ENCODE measurements at regions not wholly inside any gene's neighbourhood (a gene's known extent, or its start where the extent isn't known, plus 50 kb on each side); places are given as distances from the start of the nearest gene placed in this dataset.
A peak's percentile ranks its signal among the peaks of the same experiment; 100 is the strongest.

DNA sequence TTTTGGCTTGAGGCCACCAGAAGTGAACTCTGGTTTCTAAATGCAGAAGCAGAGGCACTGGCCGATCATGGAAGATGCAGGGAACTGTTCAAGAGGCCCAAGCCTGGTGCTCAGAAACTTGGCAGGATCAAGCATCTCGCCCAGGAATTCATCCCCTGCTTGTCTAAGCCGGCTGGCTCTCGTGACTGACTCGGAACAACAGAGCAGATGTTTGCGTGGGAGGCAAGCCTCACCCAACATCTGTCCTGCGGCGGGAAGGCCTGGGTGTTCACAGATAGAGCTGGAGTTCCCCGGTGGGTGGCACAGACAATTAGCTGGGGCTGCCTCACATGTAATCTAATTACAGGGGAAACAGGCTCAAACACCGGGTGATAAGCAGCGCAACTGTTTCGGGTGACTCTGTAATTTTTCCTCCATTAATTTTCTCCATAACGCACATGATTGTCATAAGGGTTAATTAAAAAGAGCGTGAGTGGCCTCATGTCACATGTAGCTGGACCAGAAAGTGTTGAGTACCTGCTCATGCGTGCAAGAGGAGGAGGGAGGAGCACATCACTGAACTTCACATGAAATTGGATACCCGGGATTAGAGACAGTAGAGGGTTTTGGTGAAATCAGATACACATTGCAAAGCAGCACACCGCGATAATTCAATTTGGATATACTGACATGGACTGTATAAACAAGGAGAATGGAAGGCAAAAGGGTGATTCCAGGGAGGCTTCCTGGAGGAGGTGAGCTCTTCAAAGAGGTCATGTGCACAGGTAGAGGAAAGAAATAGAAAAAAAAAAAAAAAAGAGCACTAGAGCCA, 180.0 kb downstream of the ETS2 start (continued):
- TF ChIP-seq ZNF776 (tag by site-specific recombination; IDR thresholded peaks at IDR 0.05; ENCODE audit: borderline replicate concordance) (no peak), HOXA7 (CRISPR knock-in tag; IDR thresholded peaks at IDR 0.05; ENCODE audit: borderline replicate concordance) (no peak), IKZF3 (tag by site-specific recombination; IDR thresholded peaks at IDR 0.05) (peak; percentile 85), GLIS2 (tag by site-specific recombination; IDR thresholded peaks at IDR 0.05) (peak; percentile 19; the same call in 1 of the 2 replicates), ZNF169 (tag by site-specific recombination; IDR thresholded peaks at IDR 0.05) (no peak), KLF9 (tag by site-specific recombination; IDR thresholded peaks at IDR 0.05; ENCODE audit: low read depth) (no peak; the same call in 1 of the 2 replicates), ZNF664 (tag by site-specific recombination; IDR thresholded peaks at IDR 0.05) (peak; percentile 63), ZFP3 (tag by site-specific recombination; IDR thresholded peaks at IDR 0.05; ENCODE audit: low read depth) (no peak), YY1 (tag by site-specific recombination; IDR thresholded peaks at IDR 0.05) (no peak; the same call in none of the 2 replicates), ZNF624 (tag by site-specific recombination; IDR thresholded peaks at IDR 0.05) (no peak), ZFHX2 (tag by site-specific recombination; conservative IDR thresholded peaks at IDR 0.05) (peak; percentile 97), ZSCAN16 (tag by site-specific recombination; IDR thresholded peaks at IDR 0.05) (no peak; the same call in 1 of the 2 replicates), ZNF24 (tag by site-specific recombination; IDR thresholded peaks at IDR 0.05) (peak; percentile 97; the same call in 1 of the 2 replicates), SCRT2 (tag by site-specific recombination; IDR thresholded peaks at IDR 0.05) (peak; percentile 33; the same call in 1 of the 2 replicates), ZNF274 (IDR thresholded peaks at IDR 0.05; ENCODE audit: low read length) (no peak), ZNF274 (tag by site-specific recombination; IDR thresholded peaks at IDR 0.05; ENCODE audit: borderline replicate concordance) (no peak), ZNF747 (tag by site-specific recombination; IDR thresholded peaks at IDR 0.05) (no peak), ZNF585B (tag by site-specific recombination; IDR thresholded peaks at IDR 0.05) (no peak), SP2 (tag by site-specific recombination; IDR thresholded peaks at IDR 0.05) (no peak; the same call in 1 of the 2 replicates), ZNF701 (tag by site-specific recombination; IDR thresholded peaks at IDR 0.05) (no peak), ZSCAN30 (tag by site-specific recombination; IDR thresholded peaks at IDR 0.05) (peak; percentile 42; the same call in 1 of the 2 replicates), ZNF140 (tag by site-specific recombination; IDR thresholded peaks at IDR 0.05) (no peak), YY2 (tag by site-specific recombination; IDR thresholded peaks at IDR 0.05) (no peak), ZNF302 (tag by site-specific recombination; IDR thresholded peaks at IDR 0.05; ENCODE audit: low read depth) (peak; percentile 39; the same call in 1 of the 2 replicates), MZF1 (tag by site-specific recombination; IDR thresholded peaks at IDR 0.05; ENCODE audit: borderline replicate concordance) (peak; percentile 13; the same call in 1 of the 2 replicates)
- TF ChIP-seq, protein P1, sequence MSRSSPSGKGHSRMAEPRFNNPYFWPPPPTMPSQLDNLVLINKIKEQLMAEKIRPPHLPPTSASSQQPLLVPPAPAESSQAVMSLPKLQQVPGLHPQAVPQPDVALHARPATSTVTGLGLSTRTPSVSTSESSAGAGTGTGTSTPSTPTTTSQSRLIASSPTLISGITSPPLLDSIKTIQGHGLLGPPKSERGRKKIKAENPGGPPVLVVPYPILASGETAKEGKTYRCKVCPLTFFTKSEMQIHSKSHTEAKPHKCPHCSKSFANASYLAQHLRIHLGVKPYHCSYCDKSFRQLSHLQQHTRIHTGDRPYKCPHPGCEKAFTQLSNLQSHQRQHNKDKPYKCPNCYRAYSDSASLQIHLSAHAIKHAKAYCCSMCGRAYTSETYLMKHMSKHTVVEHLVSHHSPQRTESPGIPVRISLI (tag by site-specific recombination; IDR thresholded peaks at IDR 0.05): no peak
- TF ChIP-seq, protein P2, sequence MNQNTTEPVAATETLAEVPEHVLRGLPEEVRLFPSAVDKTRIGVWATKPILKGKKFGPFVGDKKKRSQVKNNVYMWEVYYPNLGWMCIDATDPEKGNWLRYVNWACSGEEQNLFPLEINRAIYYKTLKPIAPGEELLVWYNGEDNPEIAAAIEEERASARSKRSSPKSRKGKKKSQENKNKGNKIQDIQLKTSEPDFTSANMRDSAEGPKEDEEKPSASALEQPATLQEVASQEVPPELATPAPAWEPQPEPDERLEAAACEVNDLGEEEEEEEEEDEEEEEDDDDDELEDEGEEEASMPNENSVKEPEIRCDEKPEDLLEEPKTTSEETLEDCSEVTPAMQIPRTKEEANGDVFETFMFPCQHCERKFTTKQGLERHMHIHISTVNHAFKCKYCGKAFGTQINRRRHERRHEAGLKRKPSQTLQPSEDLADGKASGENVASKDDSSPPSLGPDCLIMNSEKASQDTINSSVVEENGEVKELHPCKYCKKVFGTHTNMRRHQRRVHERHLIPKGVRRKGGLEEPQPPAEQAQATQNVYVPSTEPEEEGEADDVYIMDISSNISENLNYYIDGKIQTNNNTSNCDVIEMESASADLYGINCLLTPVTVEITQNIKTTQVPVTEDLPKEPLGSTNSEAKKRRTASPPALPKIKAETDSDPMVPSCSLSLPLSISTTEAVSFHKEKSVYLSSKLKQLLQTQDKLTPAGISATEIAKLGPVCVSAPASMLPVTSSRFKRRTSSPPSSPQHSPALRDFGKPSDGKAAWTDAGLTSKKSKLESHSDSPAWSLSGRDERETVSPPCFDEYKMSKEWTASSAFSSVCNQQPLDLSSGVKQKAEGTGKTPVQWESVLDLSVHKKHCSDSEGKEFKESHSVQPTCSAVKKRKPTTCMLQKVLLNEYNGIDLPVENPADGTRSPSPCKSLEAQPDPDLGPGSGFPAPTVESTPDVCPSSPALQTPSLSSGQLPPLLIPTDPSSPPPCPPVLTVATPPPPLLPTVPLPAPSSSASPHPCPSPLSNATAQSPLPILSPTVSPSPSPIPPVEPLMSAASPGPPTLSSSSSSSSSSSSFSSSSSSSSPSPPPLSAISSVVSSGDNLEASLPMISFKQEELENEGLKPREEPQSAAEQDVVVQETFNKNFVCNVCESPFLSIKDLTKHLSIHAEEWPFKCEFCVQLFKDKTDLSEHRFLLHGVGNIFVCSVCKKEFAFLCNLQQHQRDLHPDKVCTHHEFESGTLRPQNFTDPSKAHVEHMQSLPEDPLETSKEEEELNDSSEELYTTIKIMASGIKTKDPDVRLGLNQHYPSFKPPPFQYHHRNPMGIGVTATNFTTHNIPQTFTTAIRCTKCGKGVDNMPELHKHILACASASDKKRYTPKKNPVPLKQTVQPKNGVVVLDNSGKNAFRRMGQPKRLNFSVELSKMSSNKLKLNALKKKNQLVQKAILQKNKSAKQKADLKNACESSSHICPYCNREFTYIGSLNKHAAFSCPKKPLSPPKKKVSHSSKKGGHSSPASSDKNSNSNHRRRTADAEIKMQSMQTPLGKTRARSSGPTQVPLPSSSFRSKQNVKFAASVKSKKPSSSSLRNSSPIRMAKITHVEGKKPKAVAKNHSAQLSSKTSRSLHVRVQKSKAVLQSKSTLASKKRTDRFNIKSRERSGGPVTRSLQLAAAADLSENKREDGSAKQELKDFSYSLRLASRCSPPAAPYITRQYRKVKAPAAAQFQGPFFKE (tag by site-specific recombination; IDR thresholded peaks at IDR 0.05; ENCODE audit: borderline replicate concordance): no peak
- TF ChIP-seq, protein P3, sequence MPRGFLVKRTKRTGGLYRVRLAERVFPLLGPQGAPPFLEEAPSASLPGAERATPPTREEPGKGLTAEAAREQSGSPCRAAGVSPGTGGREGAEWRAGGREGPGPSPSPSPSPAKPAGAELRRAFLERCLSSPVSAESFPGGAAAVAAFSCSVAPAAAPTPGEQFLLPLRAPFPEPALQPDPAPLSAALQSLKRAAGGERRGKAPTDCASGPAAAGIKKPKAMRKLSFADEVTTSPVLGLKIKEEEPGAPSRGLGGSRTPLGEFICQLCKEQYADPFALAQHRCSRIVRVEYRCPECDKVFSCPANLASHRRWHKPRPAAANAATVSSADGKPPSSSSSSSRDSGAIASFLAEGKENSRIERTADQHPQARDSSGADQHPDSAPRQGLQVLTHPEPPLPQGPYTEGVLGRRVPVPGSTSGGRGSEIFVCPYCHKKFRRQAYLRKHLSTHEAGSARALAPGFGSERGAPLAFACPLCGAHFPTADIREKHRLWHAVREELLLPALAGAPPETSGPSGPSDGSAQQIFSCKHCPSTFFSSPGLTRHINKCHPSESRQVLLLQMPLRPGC (tag by site-specific recombination; IDR thresholded peaks at IDR 0.05): peak; percentile 95
- TF ChIP-seq, protein P4, sequence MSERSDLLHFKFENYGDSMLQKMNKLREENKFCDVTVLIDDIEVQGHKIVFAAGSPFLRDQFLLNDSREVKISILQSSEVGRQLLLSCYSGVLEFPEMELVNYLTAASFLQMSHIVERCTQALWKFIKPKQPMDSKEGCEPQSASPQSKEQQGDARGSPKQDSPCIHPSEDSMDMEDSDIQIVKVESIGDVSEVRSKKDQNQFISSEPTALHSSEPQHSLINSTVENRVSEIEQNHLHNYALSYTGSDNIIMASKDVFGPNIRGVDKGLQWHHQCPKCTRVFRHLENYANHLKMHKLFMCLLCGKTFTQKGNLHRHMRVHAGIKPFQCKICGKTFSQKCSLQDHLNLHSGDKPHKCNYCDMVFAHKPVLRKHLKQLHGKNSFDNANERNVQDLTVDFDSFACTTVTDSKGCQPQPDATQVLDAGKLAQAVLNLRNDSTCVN (tag by site-specific recombination; optimal IDR thresholded peaks at IDR 0.05): peak; percentile 22
- TF ChIP-seq, protein P5, sequence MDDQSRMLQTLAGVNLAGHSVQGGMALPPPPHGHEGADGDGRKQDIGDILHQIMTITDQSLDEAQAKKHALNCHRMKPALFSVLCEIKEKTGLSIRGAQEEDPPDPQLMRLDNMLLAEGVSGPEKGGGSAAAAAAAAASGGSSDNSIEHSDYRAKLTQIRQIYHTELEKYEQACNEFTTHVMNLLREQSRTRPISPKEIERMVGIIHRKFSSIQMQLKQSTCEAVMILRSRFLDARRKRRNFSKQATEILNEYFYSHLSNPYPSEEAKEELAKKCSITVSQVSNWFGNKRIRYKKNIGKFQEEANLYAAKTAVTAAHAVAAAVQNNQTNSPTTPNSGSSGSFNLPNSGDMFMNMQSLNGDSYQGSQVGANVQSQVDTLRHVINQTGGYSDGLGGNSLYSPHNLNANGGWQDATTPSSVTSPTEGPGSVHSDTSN (CRISPR knock-in tag; IDR thresholded peaks at IDR 0.05): no peak
